ENCODE measurements at regions not wholly inside any gene's neighbourhood (a gene's known extent, or its start where the extent isn't known, plus 50 kb on each side); places are given as distances from the start of the nearest gene placed in this dataset.

- TF ChIP-seq ZBED1 (IDR thresholded peaks at IDR 0.05; ENCODE audit: borderline replicate concordance) (no peak), POLR2A (IDR thresholded peaks at IDR 0.05; ENCODE audit: low read depth, low read length) (no peak), CTCF (IDR thresholded peaks at IDR 0.05 in 2 of 3, conservative IDR thresholded peaks at IDR 0.05 in 1 of 3; ENCODE audit: control insufficient read depth in 2 of 3, extremely low read depth in 1 of 3, insufficient read depth in 1 of 3, low read depth in 3 of 3, low read length in 3 of 3) (no peak), FOXK2 (IDR thresholded peaks at IDR 0.05) (no peak), EGR1 (IDR thresholded peaks at IDR 0.05; ENCODE audit: borderline replicate concordance in 1 of 2, low read depth in 2 of 2, low read length in 2 of 2) (no peak), NFIC (IDR thresholded peaks at IDR 0.05; ENCODE audit: low read depth, low read length) (no peak), STAT3 (IDR thresholded peaks at IDR 0.05; ENCODE audit: low read depth, low read length) (no peak), RELA (IDR thresholded peaks at IDR 0.05; ENCODE audit: borderline replicate concordance, partially characterized antibody) (no peak), SIN3A (IDR thresholded peaks at IDR 0.05; ENCODE audit: low read depth, low read length) (no peak), GABPA (IDR thresholded peaks at IDR 0.05; ENCODE audit: low read depth) (no peak), BCL11A (IDR thresholded peaks at IDR 0.05; ENCODE audit: low read depth, low read length) (no peak), RAD51 (IDR thresholded peaks at IDR 0.05) (no peak), CEBPB (IDR thresholded peaks at IDR 0.05; ENCODE audit: borderline replicate concordance in 1 of 2, low read depth in 2 of 2, low read length in 2 of 2) (no peak)
Measured at GRCh38 chr6:121810158-121811032, 374.9 kb downstream of the GJA1 start.

Measured in GM12878 (cell line).